IMR-90 (cell line): ENCODE measurements at regions not wholly inside any gene's neighbourhood (a gene's known extent, or its start where the extent isn't known, plus 50 kb on each side); places are given as distances from the start of the nearest gene placed in this dataset.

Experiments used
- ATAC-seq: fragments of 200-7000 bp; cut with Tn5 transposase; 2 replicates; pipeline ENCODE4 v1.9.1; 2020; ENCODE audit warnings: low read depth, mild to moderate bottlenecking, moderate library complexity
- BruUV-seq: library from RNA; stranded (reverse); fragments of 400-500 nt; replicated peaks from 2 replicates; lab custom pipeline; 2021; lab: Mats Ljungman, UMichigan
- CTCF ChIA-PET: fragments of 300-600 bp; formaldehyde crosslinking; extraction: SDS; loops from one replicate; lab custom pipeline; 2021; ENCODE audit warnings: antibody characterized with exemption; lab: Yijun Ruan, JAX
- POLR2A ChIA-PET: fragments of 300-600 bp; sonication (Branson Sonifier 250); formaldehyde crosslinking; loops from one replicate; lab custom pipeline; 2022; ENCODE audit warnings: antibody characterized with exemption; ENCODE audit not compliant: unreplicated experiment; lab: Charles Lee
- DNase-seq: peaks from one replicate; pipeline ENCODE4 v3.0.0; 2013
- H2AFZ ChIP-seq: replicated peaks from 2 replicates; pipeline ENCODE3; 2013; ENCODE audit warnings: low read length, mild to moderate bottlenecking; ENCODE audit not compliant: poor library complexity
- H2AK5ac ChIP-seq: 2 replicates; pipeline ENCODE4 v1.6.1; 2013; ENCODE audit warnings: low read depth, low read length, inconsistent platforms
- H2AK9ac ChIP-seq: replicated peaks from 2 replicates; pipeline ENCODE3; 2013; ENCODE audit warnings: mild to moderate bottlenecking, low read depth, low read length, moderate library complexity; ENCODE audit not compliant: poor library complexity
- H2BK120ac ChIP-seq: 2 replicates; pipeline ENCODE4 v1.6.1; 2013; ENCODE audit warnings: low read depth, low read length, inconsistent platforms
- H2BK15ac ChIP-seq: 3 replicates; pipeline ENCODE4 v1.6.1; 2013; ENCODE audit warnings: low read depth, low read length, inconsistent platforms
- H2BK20ac ChIP-seq: 2 replicates; pipeline ENCODE4 v1.6.1; 2013; ENCODE audit warnings: low read depth, mild to moderate bottlenecking, inconsistent platforms, low read length, moderate library complexity
- H2BK5ac ChIP-seq: 2 replicates; pipeline ENCODE4 v1.6.1; 2013; ENCODE audit warnings: mild to moderate bottlenecking, low read depth, low read length, inconsistent platforms; ENCODE audit not compliant: poor library complexity, severe bottlenecking
- H3K14ac ChIP-seq: replicated peaks from 2 replicates; pipeline ENCODE4 v1.6.1; 2013; ENCODE audit warnings: low read depth, low read length, inconsistent platforms
- H3K18ac ChIP-seq: 2 replicates; pipeline ENCODE4 v1.6.1; 2013; ENCODE audit warnings: low read depth, low read length, control low read depth
- H3K23ac ChIP-seq: 2 replicates; pipeline ENCODE4 v1.6.1; 2013; ENCODE audit warnings: low read depth, low read length, inconsistent platforms
- H3K27ac ChIP-seq: 2 replicates; pipeline ENCODE4 v1.5.1; 2013; ENCODE audit warnings: mild to moderate bottlenecking, control low read depth, low read length; ENCODE audit not compliant: insufficient read depth
- H3K27me3 ChIP-seq: 2 replicates; pipeline ENCODE4 v1.6.1; 2013; ENCODE audit warnings: low read length; ENCODE audit not compliant: control insufficient read depth, insufficient read depth
- H3K36me3 ChIP-seq: 2 replicates; pipeline ENCODE4 v1.6.1; 2013; ENCODE audit warnings: low read length, mixed read lengths; ENCODE audit not compliant: control insufficient read depth, insufficient read depth
- H3K4ac ChIP-seq: 2 replicates; pipeline ENCODE4 v1.6.1; 2013; ENCODE audit warnings: low read depth, low read length, inconsistent platforms
- H3K4me1 ChIP-seq: 2 replicates; pipeline ENCODE4 v1.6.1; 2013; ENCODE audit warnings: low read length, mixed read lengths; ENCODE audit not compliant: control insufficient read depth, insufficient read depth
- H3K4me2 ChIP-seq: 2 replicates; pipeline ENCODE4 v1.6.1; 2013; ENCODE audit warnings: low read depth, mild to moderate bottlenecking, control low read depth, low read length, moderate library complexity
- H3K4me3 ChIP-seq: 2 replicates; pipeline ENCODE4 v1.5.1; 2013; ENCODE audit warnings: low read depth, mild to moderate bottlenecking, control low read depth, low read length, moderate library complexity; ENCODE audit not compliant: insufficient read depth
- H3K56ac ChIP-seq: 2 replicates; pipeline ENCODE4 v1.6.1; 2013; ENCODE audit warnings: low read length, inconsistent platforms; ENCODE audit not compliant: insufficient read depth; ENCODE audit errors: extremely low read depth
- H3K79me1 ChIP-seq, 2 experiments: 2 replicates each; pipeline ENCODE4 v1.6.1; 2013; ENCODE audit warnings: low read length in 2 of 2, inconsistent platforms in 1 of 2, low read depth in 1 of 2
- H3K9ac ChIP-seq: 2 replicates; pipeline ENCODE4 v1.6.1; 2013; ENCODE audit warnings: low read depth, low read length, control low read depth
- H3K9me1 ChIP-seq: 2 replicates; pipeline ENCODE4 v1.6.1; 2013; ENCODE audit warnings: low read length, inconsistent platforms; ENCODE audit not compliant: insufficient read depth
- H3K9me3 ChIP-seq: 2 replicates; pipeline ENCODE4 v1.6.1; 2013; ENCODE audit warnings: low read length; ENCODE audit not compliant: control insufficient read depth, insufficient read depth
- H4K20me1 ChIP-seq: 2 replicates; pipeline ENCODE4 v1.6.1; 2013; ENCODE audit warnings: low read length, inconsistent platforms; ENCODE audit not compliant: insufficient read depth
- H4K5ac ChIP-seq: 2 replicates; pipeline ENCODE4 v1.6.1; 2013; ENCODE audit warnings: mild to moderate bottlenecking, low read depth, low read length, control low read depth
- H4K8ac ChIP-seq, 2 experiments: 2 replicates each; pipeline ENCODE4 v1.6.1; 2013; ENCODE audit warnings: low read depth in 2 of 2, low read length in 2 of 2, control low read depth in 1 of 2, inconsistent platforms in 1 of 2
- H4K91ac ChIP-seq: 2 replicates; pipeline ENCODE4 v1.6.1; 2013; ENCODE audit warnings: low read depth, low read length, inconsistent platforms; ENCODE audit not compliant: insufficient read depth
- CHD1 ChIP-seq: IDR thresholded peaks from 2 replicates; pipeline ENCODE4 v1.6.1; 2012; ENCODE audit warnings: low read depth, low read length, improper control_type of control experiment
- SMC3 ChIP-seq: fragments of 150-350 bp; IDR thresholded peaks from 2 replicates; pipeline ENCODE4 v1.6.1; 2016; ENCODE audit warnings: low read depth, mild to moderate bottlenecking, antibody characterized with exemption, low read length, moderate library complexity
- WGBS, 2 experiments: methylation state at CpG; one replicate each; pipeline versions ENCODE4 v1.1.5 to v1.1.7; 2013; ENCODE audit warnings: missing lambda C conversion rate in 2 of 2; ENCODE audit not compliant: insufficient read length in 1 of 2; ENCODE audit errors: extremely low coverage in 2 of 2; 5-methylcytosine and 5-hydroxymethylcytosine counted together
- dilution Hi-C: fragments of 300-500 bp; cut with HindIII; formaldehyde crosslinking; loops from one replicate; pipeline ENCODE4 v1.14.3; 2018; ENCODE audit warnings: low sequenced_read_pairs; ENCODE audit not compliant: unreplicated experiment
- in situ Hi-C: fragments of 300-500 bp; cut with MboI; formaldehyde crosslinking; loops from 3 replicates; pipeline ENCODE4 v1.14.3; 2019; ENCODE audit warnings: low sequenced_read_pairs, inconsistent platforms, mixed read lengths
- intact Hi-C: fragments of 100-400 bp; cut with micrococcal nuclease; formaldehyde crosslinking; loops from 2 replicates; pipeline ENCODE4 v1.10.0; 2022
- TF ChIP-seq, protein P1 (sequence below): fragments of 150-350 bp; IDR thresholded peaks from 2 replicates; pipeline ENCODE4 v1.6.1; 2016; ENCODE audit warnings: low read depth, mild to moderate bottlenecking, low read length, moderate library complexity, borderline replicate concordance
- TF ChIP-seq, protein P2 (sequence below): conservative IDR thresholded peaks from 2 replicates; pipeline ENCODE4 v1.5.1; 2012; ENCODE audit warnings: mild to moderate bottlenecking, low read depth, low read length, improper control_type of control experiment

DNA sequence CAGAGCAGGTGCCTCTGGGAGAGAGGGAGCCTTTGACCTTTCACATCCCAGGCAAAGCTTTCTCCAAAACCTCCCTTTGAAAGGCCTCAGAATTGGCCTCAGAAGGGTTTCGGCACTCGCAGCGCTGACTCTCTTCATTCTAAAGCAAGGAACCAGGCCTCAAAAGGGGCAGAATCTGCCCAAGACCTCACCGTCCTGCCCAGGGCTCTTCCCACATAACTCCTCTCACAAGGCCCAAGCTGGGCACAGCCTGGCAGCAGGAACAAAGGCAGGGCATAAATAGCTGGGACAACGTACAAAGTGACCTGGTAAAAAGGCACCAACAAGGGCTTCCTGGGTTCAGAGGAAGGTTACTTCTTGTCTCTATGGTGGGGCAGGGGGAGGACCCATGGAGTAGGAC is 166.3 kb upstream of the FSTL4 start:
- 83% methylated on average over 3 of the region's 5 CpGs; no CpG with 5 or more reads in 1 of the 2 experiments for WGBS, 2 experiments
- no peaks in the 10 kb centered on the region for H3K36me3 ChIP-seq
- POLR2A ChIA-PET = no interaction called here

More for the DNA sequence above, 166.3 kb upstream of the FSTL4 start:
- H2BK120ac ChIP-seq = no peak overlapping the region
- no peak overlapping the region for H2BK5ac ChIP-seq
- H2BK15ac ChIP-seq = no peak overlapping the region
- no peak overlapping the region for H3K4me2 ChIP-seq
- H3K9ac ChIP-seq = no peak overlapping the region
- no peak overlapping the region for H4K5ac ChIP-seq
- peaks cover 4% of the 10 kb centered on the region; the same call in 1 of the 2 replicates for H3K27me3 ChIP-seq
- no peak overlapping the region for H3K4ac ChIP-seq
- H2AK5ac ChIP-seq = no peak overlapping the region
- BruUV-seq = no TSS peak
- TF ChIP-seq CHD1 = no peak
- TF ChIP-seq, protein P1, sequence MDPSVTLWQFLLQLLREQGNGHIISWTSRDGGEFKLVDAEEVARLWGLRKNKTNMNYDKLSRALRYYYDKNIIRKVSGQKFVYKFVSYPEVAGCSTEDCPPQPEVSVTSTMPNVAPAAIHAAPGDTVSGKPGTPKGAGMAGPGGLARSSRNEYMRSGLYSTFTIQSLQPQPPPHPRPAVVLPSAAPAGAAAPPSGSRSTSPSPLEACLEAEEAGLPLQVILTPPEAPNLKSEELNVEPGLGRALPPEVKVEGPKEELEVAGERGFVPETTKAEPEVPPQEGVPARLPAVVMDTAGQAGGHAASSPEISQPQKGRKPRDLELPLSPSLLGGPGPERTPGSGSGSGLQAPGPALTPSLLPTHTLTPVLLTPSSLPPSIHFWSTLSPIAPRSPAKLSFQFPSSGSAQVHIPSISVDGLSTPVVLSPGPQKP = no peak
- TF ChIP-seq, protein P2, sequence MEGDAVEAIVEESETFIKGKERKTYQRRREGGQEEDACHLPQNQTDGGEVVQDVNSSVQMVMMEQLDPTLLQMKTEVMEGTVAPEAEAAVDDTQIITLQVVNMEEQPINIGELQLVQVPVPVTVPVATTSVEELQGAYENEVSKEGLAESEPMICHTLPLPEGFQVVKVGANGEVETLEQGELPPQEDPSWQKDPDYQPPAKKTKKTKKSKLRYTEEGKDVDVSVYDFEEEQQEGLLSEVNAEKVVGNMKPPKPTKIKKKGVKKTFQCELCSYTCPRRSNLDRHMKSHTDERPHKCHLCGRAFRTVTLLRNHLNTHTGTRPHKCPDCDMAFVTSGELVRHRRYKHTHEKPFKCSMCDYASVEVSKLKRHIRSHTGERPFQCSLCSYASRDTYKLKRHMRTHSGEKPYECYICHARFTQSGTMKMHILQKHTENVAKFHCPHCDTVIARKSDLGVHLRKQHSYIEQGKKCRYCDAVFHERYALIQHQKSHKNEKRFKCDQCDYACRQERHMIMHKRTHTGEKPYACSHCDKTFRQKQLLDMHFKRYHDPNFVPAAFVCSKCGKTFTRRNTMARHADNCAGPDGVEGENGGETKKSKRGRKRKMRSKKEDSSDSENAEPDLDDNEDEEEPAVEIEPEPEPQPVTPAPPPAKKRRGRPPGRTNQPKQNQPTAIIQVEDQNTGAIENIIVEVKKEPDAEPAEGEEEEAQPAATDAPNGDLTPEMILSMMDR = no peak
- TF ChIP-seq SMC3 = no peak
- no peaks in the 10 kb centered on the region for H3K79me1 ChIP-seq
- no peaks in the 10 kb centered on the region for H4K20me1 ChIP-seq
- dilution Hi-C loops (no loop called here), in situ Hi-C loops (no loop called here), intact Hi-C loops (no loop called here)
- CTCF ChIA-PET = no interaction called here
- H3K9me3 ChIP-seq = no peaks in the 10 kb centered on the region
- no peaks in the 10 kb centered on the region for H3K9me1 ChIP-seq
- DNase-seq (no peak), ATAC-seq (no peak)
- H2AK9ac ChIP-seq = no peak overlapping the region
- no peak overlapping the region for H2BK20ac ChIP-seq
- no peak overlapping the region for H3K27ac ChIP-seq
- no peak overlapping the region for H2AFZ ChIP-seq
- no peak overlapping the region for H3K56ac ChIP-seq
- no peak overlapping the region for H3K4me3 ChIP-seq
- H3K23ac ChIP-seq = no peak overlapping the region
- no peak overlapping the region for H4K8ac ChIP-seq
- H3K18ac ChIP-seq = no peak overlapping the region
- no peaks in the 10 kb centered on the region for H3K4me1 ChIP-seq
- H3K14ac ChIP-seq = no peak overlapping the region
- H4K91ac ChIP-seq = no peak overlapping the region
